GM18498 (cell line): ENCODE measurements at regions not wholly inside any gene's neighbourhood (a gene's known extent, or its start where the extent isn't known, plus 50 kb on each side); places are given as distances from the start of the nearest gene placed in this dataset.

Experiments
- ATAC-seq: cut with Tn5 transposase; IDR thresholded peaks from one replicate; pipeline ENCODE4 v1.9.1; 2021; ENCODE audit warnings: mild to moderate bottlenecking, moderate library complexity; ENCODE audit not compliant: unreplicated experiment

DNA sequence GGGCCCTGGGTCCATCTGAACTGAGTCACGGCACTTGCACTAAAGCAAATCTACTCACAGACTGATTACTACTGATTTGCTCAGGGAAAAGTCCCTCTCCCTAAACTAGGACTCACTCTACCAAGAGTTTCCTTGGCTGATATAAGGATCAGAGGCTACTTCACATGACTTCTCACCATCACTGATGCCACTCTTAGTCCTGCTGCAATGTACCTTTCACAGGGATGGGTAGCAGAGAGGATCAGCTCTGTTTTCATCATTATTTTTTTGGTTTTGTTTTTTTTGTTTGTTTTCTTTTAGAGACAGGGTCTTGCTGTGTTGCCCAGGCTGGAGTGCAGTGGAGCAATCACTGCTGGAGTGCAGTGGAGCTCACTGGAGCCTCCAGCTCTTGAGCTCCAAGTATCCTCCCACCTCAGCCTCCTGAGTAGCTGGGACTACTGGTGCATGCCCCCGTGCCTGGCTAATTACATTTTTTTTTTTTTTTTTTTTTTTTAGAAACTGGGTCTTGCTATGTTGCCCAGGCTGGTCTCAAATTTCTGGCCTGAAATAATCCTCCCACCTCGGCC, 200.6 kb downstream of the JCAD start:
- no peak for ATAC-seq

DNA sequence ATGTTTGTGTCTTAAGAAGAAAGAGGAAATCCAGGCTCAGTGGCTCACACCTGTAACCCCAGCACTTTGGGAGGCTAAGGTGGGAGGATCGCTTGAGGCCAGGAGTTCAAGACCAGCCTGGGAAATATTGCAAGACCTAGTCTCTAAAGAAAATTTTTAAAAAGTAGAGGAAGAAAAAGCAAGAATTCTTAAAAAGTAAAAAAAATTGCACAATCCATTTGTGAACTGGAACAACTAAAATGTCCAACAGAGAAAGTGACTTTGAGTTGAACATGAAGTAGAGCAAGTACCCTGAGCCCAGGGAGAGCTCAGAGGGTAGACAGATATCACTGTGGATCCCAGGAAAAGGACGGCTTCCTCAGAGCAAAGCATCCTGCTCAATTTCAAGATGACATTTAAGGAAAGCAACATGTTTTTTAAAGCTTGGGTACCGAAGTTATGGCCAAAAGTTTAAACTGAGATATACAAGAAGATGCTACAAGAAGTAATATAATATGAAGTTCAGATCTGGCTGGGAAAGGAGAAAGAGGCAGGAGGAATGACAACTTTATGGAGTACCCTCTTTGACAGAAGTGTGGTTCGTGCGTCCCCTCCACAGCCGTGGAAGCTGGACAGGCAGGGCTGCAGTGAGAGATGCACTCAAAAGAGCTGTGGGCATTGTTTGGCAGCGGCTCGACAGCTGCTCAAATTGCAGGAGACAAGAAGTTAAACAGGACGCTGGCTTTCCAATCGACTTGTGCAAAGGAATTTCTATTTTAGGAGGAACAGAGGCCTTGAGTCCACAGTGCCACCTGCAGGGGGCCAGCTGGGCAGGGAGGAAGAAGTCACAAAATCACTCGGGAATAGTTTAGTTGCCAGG, 201.3 kb downstream of the JCAD start:
- no peak for ATAC-seq

GRCh38 chr10:29856295-29856694, 203.1 kb downstream of the JCAD start:
- ATAC-seq: no peak

GRCh38 chr10:29853913-29854312, 205.5 kb downstream of the JCAD start:
- ATAC-seq: no peak

DNA sequence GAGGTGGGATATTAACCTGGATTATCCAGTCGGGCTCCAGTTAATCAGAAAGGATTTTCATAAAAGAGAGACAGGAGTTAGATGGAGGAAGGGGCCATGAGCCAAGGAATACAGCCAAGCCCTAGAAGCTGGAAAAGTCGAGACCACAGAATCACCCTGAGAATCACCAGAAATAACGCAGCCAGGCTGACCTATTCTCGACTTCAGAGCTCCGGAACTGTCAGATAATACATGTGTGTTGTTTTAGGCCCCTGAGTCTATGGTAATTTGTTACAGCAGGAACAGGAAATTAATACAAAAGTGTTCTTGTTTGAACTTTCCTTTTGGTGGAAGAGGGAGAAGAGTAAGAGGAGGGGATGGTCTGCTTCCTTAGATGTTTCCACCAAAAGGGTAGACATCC, 208.1 kb downstream of the JCAD start:
- no peak for ATAC-seq

DNA sequence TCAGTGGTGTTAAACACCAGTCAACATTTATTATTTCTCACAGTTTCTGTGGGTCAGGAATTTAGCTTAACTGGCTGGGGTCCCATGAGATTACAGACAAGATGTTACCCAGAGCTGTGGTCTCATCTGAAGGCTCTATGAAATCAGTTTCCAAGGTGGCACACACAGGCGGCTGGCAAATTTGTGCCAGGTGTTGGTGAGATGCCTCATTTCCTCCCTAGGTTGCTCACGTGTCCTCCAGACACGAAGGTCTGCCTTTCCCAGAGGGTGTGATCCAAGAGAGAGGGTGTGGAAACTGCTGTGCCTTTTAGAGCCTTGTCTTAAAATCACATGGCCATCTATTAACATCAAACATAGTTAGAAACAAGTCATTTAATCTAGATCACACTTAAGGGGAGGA, 209.0 kb downstream of the JCAD start:
- no peak for ATAC-seq

GRCh38 chr10:29849886-29850285, 209.5 kb downstream of the JCAD start:
- no peak for ATAC-seq

DNA sequence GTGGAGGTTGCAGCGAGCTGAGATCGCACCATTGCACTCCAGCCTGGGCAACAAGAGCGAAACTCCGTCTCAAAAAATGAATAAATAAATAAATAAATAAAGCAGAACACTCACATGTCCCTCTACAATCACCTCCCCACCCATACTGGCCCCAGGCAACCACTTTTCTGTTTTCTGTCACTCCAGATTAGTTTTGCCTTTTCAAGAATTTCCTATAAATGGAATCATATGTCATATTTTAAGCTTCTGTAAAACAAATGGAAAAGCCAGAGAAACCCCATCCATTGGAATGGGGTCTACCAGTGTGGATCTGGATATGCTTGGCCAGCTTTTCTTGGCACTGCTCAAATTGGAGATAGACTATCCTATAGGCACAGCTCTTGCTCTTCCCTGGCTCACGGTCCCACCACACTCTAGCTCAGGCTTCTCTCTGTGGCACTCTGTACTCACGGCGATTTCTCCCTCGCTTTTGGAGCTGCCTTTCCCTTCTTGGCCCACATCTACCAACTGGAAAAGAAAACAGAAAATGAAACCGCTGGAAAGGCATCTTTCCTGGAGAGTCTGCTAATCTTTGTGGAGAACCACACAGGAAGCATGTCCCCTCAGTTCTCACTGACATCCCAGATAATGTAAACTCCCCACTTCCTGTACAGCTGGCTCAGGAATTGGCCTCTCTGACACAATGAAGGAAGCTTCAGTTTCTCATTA, 210.1 kb downstream of the JCAD start:
- ATAC-seq: no peak

DNA sequence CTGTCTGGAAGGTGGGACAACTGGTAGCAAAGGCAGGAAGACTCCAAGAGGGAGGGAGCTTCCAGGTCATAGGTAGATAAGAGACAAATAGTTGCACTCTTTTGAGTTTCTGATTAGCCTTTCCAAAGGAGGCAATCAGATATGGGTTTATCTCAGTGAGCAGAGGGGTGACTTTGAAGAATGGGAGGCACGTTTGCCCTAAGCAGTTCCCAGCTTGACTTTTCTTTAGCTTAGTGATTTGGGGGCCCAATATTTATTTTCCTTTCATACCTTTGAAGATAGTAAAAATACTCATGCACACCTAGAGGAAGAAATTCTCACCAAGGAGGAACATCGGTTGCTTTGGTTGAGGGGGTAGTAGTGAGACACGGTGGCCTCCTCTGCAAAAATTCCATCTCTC, 212.1 kb upstream of the SVIL start:
- ATAC-seq: no peak

- ATAC-seq: no peak
Measured at GRCh38 chr10:29845166-29845565, 210.4 kb upstream of the SVIL start.

- ATAC-seq: no peak
Measured at GRCh38 chr10:29843143-29843542, 208.4 kb upstream of the SVIL start.

DNA sequence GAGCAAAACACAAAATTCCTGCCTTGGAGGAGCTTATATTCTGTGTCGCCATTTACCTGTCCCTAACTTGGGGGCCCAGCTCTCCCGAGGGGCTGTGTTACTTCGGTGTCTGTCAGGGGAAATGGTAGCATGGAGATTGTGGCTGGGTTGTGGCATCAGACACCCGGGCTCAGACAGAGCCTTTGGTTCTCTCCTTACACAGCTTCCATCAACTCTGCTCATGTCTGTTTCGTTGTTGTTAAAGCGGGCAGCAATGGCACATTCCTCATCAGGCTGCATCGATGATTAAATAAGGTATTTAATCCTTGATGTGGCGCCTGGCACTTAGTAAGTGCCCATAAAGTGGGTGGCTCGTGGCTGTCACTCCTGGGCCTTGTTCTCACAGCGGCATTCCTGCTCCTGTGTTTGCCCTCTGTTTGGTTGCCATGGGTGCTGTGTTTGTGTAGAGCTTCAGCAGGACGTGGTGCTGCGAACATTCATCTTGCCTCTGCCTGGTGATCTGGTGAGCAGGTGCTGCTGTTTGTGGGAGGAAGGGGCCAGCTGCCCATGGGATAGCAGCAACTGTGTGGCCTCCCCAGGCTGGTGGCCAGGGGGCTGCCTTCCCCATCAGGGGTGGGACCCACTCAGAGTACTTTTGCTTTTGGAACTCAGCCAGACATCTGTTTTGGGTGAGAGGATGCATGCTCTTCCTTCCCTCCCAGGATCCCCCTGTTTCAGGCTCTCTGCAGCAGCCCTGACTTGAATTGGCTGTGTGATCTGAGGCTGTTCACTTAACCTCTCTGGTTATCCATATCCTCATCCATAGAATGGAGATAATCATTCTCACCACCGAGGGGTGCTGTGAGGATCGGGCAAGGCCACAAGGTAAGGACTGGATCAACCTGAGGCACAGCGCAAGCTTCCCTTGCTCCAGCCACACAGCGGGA, 207.2 kb upstream of the SVIL start:
- no peak for ATAC-seq

GRCh38 chr10:29840516-29841276, 205.9 kb upstream of the SVIL start:
- no peak for ATAC-seq

DNA sequence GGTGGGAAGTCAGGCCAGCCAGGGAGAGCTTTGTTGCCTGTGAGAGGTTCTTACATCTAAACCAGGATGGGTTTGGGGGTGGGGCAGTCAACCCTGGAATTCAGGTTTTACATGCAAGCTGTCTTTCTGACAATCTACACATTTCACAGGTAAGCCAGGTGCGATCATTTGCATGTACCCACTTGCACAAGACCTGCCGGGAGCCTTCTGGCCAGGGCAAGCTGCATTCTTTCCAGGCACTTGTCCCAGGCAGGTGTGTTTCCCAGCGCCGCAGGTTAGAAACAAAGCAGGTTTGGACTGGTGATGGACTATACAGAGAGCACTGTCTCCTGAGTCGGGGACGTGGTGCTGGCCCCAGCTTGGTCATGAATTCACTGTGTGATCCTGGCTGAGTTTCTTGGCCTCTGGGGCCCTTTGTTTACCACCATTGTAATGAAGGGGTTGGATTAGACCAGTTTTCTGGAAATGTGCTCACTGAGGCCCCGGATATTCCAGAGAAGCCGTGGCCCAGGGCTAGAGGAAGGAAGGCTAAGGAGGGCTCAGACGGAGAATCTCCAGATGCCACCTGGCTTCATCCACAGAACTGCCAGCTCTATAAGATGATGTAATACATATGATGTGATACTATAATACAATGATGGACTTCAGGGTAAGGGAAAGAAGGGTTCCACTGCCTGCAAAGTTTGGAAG, 205.2 kb upstream of the SVIL start:
- no peak for ATAC-seq

DNA sequence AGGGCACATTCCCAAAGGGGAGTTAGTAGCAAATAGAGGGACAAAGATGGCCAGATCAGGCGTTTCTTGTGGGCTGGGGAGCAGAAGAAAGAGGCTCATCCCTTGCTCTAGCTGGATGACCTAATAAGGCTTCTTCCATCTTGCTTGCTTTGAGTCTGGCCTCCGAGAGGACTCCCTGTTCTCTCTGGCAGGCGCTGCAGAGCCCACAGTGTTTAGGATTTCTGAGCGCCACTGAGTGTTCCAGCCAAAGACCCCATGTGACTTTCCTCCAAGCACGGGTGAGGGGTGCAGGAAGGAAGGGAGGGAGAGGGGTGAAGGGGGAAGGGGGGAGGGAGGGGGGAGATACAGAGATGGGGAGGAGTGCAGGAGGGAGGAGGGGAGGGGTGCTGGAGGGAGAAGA, 203.8 kb upstream of the SVIL start:
- no peak for ATAC-seq

DNA sequence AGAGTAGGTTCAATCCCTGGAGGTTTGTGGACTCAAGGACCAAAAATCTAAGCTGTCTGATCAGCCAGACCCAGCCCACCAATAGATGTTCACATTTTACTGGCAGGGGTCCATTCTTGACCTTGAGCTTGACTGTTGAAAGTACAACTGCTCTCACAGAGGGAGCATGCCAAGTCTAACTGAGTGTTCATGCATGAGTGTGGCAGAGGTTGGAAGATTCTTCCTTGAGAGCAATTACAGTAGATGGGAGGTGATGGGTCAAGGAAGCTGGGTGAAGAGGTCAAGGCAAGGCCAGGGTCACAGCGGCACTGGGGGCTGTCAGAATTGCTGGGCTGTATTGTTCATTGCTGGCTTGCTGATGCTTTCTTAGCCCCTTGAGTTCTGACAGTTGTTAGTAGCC, 202.8 kb upstream of the SVIL start:
- ATAC-seq: no peak

GRCh38 chr10:29836396-29836795, 201.6 kb upstream of the SVIL start:
- no peak for ATAC-seq

DNA sequence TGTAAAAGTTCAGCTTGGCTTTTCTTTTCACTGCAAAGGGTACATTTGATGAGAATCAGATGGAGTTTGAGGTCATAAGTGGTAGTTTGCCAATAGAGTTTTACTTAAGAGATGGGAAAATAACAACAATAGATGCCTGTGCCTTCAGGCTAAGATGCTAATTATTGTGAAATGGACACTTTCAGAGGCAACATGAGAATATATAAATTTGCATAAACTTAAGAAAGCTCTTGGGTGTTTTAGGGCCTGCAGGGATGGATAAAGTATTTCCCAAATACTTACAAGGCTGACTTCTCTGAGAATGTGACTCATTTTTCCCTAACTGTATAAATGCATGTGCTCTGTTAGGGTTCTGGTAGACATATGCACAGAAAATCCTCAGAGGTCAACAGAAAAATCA, 200.3 kb upstream of the SVIL start:
- no peak for ATAC-seq
